ENCODE measurements at regions not wholly inside any gene's neighbourhood (a gene's known extent, or its start where the extent isn't known, plus 50 kb on each side); places are given as distances from the start of the nearest gene placed in this dataset.

DNA sequence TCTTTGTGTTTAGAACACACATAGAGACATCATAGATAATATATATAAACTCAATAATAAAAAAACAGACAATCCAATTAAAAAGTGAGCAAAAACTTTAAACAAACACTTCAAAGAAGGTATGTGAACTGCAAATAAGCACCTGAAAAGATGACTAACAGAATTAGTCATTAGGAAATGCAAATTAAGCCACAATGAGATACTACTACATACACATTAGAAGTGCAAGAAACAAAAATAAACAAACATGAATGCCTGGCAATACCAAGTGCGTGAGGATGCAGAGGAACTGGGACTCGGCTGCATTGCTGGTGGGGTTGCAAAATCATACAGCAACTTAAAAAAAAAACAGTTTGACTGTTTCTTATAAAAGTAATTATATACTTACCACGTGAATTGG, 799.0 kb downstream of the KCNJ2 start:
- no peaks in the 10 kb centered on the region for H3K4me1 ChIP-seq (ENCODE audit: control insufficient read depth, insufficient read depth, low read length)
- no peaks in the 10 kb centered on the region for H3K9me3 ChIP-seq (ENCODE audit: control insufficient read depth, low read length)
- H3K9ac ChIP-seq (ENCODE audit: low read length) = no peak overlapping the region
- no peaks in the 10 kb centered on the region for H3K36me3 ChIP-seq (ENCODE audit: control insufficient read depth, insufficient read depth, low read length)
- H3K27me3 ChIP-seq (ENCODE audit: control insufficient read depth, insufficient read depth, low read length) = no peaks in the 10 kb centered on the region
- no peak overlapping the region for H3K4me3 ChIP-seq (ENCODE audit: low read length)

DNA sequence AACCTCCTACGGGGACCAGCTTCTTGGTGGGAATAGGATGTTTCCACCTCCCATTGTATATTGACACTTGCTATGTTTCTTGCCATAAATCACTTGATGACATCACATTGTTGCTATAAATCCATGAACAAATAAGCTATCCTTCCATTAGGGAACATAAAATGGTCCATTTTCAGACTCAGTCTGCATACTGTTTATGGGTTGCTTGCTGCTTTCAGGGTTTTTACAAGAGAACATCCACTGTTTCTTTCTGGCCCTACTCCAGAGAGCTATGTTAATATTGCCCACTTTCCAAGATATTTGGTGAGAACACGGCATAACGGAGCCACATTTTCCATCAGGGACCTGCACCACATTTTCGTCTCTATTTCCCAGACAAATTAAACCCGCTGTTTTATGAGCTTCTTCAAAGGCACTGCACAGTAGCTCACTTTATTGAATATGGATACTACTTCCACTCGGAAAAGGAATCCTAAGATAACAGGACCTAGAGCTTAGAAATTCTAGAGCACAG, 800.2 kb downstream of the KCNJ2 start:
- H3K9me3 ChIP-seq (ENCODE audit: control insufficient read depth, low read length) = no peaks in the 10 kb centered on the region
- no peaks in the 10 kb centered on the region for H3K4me1 ChIP-seq (ENCODE audit: control insufficient read depth, insufficient read depth, low read length)
- no peaks in the 10 kb centered on the region for H3K36me3 ChIP-seq (ENCODE audit: control insufficient read depth, insufficient read depth, low read length)
- H3K4me3 ChIP-seq (ENCODE audit: low read length) = no peak overlapping the region
- no peak overlapping the region for H3K9ac ChIP-seq (ENCODE audit: low read length)
- no peaks in the 10 kb centered on the region for H3K27me3 ChIP-seq (ENCODE audit: control insufficient read depth, insufficient read depth, low read length)

DNA sequence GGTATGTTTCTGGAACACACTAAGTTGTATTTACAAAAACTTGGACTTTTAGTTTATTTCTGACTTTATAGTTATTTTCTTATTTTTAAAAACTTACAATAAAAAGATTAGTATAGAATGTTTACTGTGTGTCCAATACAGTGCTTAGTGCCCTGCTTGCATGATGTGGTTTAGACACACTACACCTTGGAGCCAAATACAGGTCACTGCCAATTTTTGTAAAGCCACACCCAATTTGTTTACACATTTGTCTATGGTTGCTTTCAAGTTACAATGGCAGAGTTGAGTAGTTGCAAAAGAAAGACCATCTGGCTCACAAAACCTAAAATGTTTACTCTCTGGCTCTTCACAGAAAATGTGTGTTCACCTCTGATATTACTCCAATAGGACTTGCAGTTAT, 807.1 kb downstream of the KCNJ2 start:
- Histone ChIP-seq H3K36me3 (ENCODE audit: control insufficient read depth, insufficient read depth, low read length) (no peaks in the 10 kb centered on the region), H3K27me3 (ENCODE audit: control insufficient read depth, insufficient read depth, low read length) (no peaks in the 10 kb centered on the region), H3K9me3 (ENCODE audit: control insufficient read depth, low read length) (no peaks in the 10 kb centered on the region), H3K4me1 (ENCODE audit: control insufficient read depth, insufficient read depth, low read length) (no peaks in the 10 kb centered on the region), H3K9ac (ENCODE audit: low read length) (no peak overlapping the region), H3K4me3 (ENCODE audit: low read length) (no peak overlapping the region)

DNA sequence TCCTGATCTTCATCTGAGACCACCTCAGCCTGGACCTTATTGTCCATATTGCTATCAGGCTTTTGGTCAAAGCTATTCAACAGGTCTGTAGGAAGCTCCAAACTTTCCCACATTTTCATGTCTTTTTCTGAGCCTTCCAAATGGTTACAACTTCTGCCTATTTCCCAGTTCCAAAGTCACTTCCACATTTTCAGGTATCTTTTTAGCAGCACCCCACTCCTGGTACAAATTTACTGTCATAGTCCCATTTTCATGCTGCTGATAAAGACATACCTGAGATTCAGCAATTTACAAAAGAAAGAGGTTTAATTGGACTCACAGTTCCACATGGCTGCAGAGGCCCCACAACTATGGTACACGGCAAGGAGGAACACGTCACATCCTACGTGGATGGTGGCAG, 815.5 kb downstream of the KCNJ2 start:
- Histone ChIP-seq H3K9me3 (ENCODE audit: control insufficient read depth, low read length) (no peaks in the 10 kb centered on the region), H3K4me1 (ENCODE audit: control insufficient read depth, insufficient read depth, low read length) (no peaks in the 10 kb centered on the region), H3K9ac (ENCODE audit: low read length) (no peak overlapping the region)

DNA sequence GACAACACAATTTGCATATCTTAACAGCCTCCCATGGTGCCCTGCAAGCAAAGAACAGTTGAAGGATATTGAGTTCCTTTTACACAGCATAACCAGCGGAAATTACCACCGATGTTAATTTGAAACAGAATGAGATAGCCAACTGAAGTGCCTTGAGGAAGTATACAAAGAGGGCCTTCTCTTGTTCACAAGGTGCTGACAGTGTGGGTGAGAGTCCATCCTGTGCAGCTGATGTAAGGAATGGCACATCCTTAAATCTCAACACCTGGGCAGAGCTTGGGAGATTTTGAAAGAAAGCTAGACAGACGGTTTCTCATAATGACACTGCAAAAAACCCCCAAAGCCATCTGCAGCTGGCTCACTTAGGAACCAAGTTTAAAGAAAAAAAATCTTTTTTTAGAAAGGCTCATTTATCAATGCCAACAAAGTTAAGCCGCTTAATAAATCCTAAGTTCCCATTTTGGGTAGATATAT, 818.6 kb downstream of the KCNJ2 start:
- H3K36me3 ChIP-seq (ENCODE audit: control insufficient read depth, insufficient read depth, low read length) = no peaks in the 10 kb centered on the region
- H3K4me3 ChIP-seq (ENCODE audit: low read length) = no peak overlapping the region
- H3K9me3 ChIP-seq (ENCODE audit: control insufficient read depth, low read length) = no peaks in the 10 kb centered on the region
- H3K4me1 ChIP-seq (ENCODE audit: control insufficient read depth, insufficient read depth, low read length) = no peaks in the 10 kb centered on the region
- H3K9ac ChIP-seq (ENCODE audit: low read length) = no peak overlapping the region
- H3K27me3 ChIP-seq (ENCODE audit: control insufficient read depth, insufficient read depth, low read length) = no peaks in the 10 kb centered on the region

More for the DNA sequence above, 815.5 kb downstream of the KCNJ2 start:
- Histone ChIP-seq H3K27me3 (ENCODE audit: control insufficient read depth, insufficient read depth, low read length) (no peaks in the 10 kb centered on the region), H3K4me3 (ENCODE audit: low read length) (no peak overlapping the region), H3K36me3 (ENCODE audit: control insufficient read depth, insufficient read depth, low read length) (no peaks in the 10 kb centered on the region)

DNA sequence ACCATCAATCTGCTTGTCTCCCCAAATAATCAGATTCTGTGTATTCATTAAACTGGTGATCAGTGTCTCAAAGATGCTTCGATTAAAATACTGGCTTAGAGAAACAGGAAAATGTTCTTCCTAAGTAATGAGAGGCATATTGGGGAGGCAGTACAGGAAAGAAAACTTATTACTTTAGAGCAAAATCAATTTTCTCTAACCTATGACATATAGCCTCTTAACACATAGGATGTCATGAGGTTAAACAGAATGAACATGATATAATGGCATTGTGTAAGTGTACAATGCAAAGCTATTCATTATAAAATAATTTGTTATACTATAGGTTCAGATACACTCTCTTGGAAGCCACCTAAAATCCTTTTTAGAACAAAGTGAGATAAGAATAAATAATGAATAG, 819.3 kb downstream of the KCNJ2 start:
- Histone ChIP-seq H3K9ac (ENCODE audit: low read length) (no peak overlapping the region), H3K4me1 (ENCODE audit: control insufficient read depth, insufficient read depth, low read length) (no peaks in the 10 kb centered on the region), H3K36me3 (ENCODE audit: control insufficient read depth, insufficient read depth, low read length) (no peaks in the 10 kb centered on the region), H3K27me3 (ENCODE audit: control insufficient read depth, insufficient read depth, low read length) (no peaks in the 10 kb centered on the region), H3K9me3 (ENCODE audit: control insufficient read depth, low read length) (no peaks in the 10 kb centered on the region), H3K4me3 (ENCODE audit: low read length) (no peak overlapping the region)

DNA sequence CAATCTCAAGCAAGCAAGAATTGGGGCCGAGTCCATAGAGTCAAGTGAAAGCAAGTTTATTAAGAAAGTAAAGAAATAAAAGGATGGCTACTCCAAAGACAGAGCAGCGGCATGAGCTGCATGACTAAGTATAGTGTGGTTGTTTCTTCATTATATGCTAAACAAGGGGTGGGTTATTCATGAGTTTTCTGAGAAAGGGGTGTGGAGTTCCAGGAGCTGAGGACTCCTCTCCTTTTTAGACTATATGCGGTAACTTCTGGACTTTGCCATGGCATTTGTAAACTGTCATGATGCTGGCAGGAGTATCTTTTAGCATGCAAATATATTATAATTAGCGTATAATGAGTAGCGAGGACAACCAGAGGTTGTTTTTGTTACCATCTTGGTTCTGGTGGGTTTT, 819.9 kb downstream of the KCNJ2 start:
- Histone ChIP-seq H3K9me3 (ENCODE audit: control insufficient read depth, low read length) (no peaks in the 10 kb centered on the region), H3K36me3 (ENCODE audit: control insufficient read depth, insufficient read depth, low read length) (no peaks in the 10 kb centered on the region), H3K27me3 (ENCODE audit: control insufficient read depth, insufficient read depth, low read length) (no peaks in the 10 kb centered on the region), H3K9ac (ENCODE audit: low read length) (no peak overlapping the region), H3K4me1 (ENCODE audit: control insufficient read depth, insufficient read depth, low read length) (no peaks in the 10 kb centered on the region), H3K4me3 (ENCODE audit: low read length) (no peak overlapping the region)

DNA sequence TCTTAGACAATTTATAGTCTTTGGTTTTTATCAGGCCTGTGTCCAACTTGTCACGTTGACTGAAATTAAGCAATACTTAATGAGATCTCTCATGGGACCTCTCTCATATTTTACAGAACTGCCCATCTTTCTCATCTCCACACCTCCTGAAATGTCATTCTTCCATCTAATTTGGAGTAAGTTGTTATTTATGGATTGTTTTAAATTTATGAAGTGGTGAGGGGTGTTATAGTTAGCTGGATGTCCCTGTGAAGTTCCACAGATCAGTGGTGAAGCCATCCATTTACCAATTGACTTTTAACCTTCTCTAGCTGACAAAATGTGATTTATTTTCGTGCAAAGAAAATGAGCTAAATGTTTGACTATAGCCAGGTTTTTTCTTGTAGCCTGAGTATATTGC, 824.9 kb downstream of the KCNJ2 start:
- Histone ChIP-seq H3K36me3 (ENCODE audit: control insufficient read depth, insufficient read depth, low read length) (no peaks in the 10 kb centered on the region), H3K9me3 (ENCODE audit: control insufficient read depth, low read length) (no peaks in the 10 kb centered on the region), H3K4me3 (ENCODE audit: low read length) (no peak overlapping the region), H3K27me3 (ENCODE audit: control insufficient read depth, insufficient read depth, low read length) (no peaks in the 10 kb centered on the region), H3K9ac (ENCODE audit: low read length) (no peak overlapping the region), H3K4me1 (ENCODE audit: control insufficient read depth, insufficient read depth, low read length) (no peaks in the 10 kb centered on the region)

DNA sequence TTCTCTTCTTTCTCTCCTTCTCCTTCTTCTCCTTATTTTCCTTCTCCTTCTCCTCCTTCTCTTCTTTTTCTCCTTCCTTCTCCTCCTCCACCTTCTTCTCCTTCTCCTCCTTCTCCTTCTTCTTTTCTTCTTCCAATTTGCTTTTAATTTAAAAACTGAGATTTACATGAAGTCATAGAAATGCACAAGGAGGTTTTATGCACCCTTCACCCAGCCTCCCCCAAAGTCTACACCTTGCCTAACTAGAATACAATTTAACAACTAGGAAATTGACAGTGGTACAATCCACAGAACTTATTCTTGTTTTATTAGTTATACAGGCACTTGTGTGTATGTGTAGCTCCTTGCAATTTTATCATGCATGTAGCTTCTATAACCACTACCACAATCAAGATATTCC, 826.7 kb downstream of the KCNJ2 start:
- H3K4me1 ChIP-seq (ENCODE audit: control insufficient read depth, insufficient read depth, low read length) = no peaks in the 10 kb centered on the region
- no peaks in the 10 kb centered on the region for H3K9me3 ChIP-seq (ENCODE audit: control insufficient read depth, low read length)
- H3K27me3 ChIP-seq (ENCODE audit: control insufficient read depth, insufficient read depth, low read length) = no peaks in the 10 kb centered on the region
- no peak overlapping the region for H3K4me3 ChIP-seq (ENCODE audit: low read length)
- no peaks in the 10 kb centered on the region for H3K36me3 ChIP-seq (ENCODE audit: control insufficient read depth, insufficient read depth, low read length)
- no peak overlapping the region for H3K9ac ChIP-seq (ENCODE audit: low read length)

DNA sequence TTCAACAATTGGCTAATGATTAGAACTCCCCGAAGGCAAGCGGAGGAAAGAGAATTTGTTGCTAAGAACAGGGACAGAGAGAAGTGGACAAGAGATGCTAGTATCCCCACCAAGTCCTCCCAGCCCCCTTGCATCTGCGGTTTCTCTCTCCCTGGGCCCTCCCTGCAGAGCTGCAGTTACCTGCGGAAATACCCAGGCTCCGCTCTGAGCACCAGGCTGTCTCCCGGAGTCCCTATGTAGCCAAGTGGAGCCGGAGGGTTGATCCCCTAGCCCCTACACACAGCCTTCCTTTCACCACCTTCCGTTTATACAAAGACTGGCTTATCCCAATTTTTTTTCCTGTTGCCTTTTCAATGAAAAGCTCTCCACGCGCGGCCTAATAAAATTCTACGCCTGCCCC, 834.4 kb downstream of the KCNJ2 start:
- Histone ChIP-seq H3K36me3 (ENCODE audit: control insufficient read depth, insufficient read depth, low read length) (no peaks in the 10 kb centered on the region), H3K4me3 (ENCODE audit: low read length) (no peak overlapping the region), H3K27me3 (ENCODE audit: control insufficient read depth, insufficient read depth, low read length) (no peaks in the 10 kb centered on the region), H3K4me1 (ENCODE audit: control insufficient read depth, insufficient read depth, low read length) (no peaks in the 10 kb centered on the region), H3K9ac (ENCODE audit: low read length) (no peak overlapping the region), H3K9me3 (ENCODE audit: control insufficient read depth, low read length) (no peaks in the 10 kb centered on the region)

DNA sequence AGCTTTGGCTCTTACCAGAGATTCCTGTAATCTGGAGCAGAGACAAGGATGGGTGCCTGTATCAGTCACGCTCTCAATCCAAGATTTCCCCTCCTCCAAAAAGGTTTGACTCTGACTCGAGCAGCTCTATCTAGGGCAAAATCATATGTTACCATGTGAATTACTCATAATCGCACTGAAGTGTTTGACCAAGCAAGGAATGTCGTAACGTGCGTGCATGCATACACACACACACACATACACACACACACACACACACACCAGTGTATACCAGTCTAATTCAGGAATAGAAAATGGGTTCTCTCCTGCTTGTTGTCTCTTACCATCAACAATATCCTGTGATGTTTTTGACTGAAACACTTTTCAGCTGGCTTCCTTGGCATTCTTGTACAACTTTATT, 835.1 kb downstream of the KCNJ2 start:
- H3K4me3 ChIP-seq (ENCODE audit: low read length) = no peak overlapping the region
- no peaks in the 10 kb centered on the region for H3K4me1 ChIP-seq (ENCODE audit: control insufficient read depth, insufficient read depth, low read length)
- H3K9ac ChIP-seq (ENCODE audit: low read length) = no peak overlapping the region
- H3K9me3 ChIP-seq (ENCODE audit: control insufficient read depth, low read length) = no peaks in the 10 kb centered on the region
- H3K27me3 ChIP-seq (ENCODE audit: control insufficient read depth, insufficient read depth, low read length) = no peaks in the 10 kb centered on the region
- H3K36me3 ChIP-seq (ENCODE audit: control insufficient read depth, insufficient read depth, low read length) = no peaks in the 10 kb centered on the region

DNA sequence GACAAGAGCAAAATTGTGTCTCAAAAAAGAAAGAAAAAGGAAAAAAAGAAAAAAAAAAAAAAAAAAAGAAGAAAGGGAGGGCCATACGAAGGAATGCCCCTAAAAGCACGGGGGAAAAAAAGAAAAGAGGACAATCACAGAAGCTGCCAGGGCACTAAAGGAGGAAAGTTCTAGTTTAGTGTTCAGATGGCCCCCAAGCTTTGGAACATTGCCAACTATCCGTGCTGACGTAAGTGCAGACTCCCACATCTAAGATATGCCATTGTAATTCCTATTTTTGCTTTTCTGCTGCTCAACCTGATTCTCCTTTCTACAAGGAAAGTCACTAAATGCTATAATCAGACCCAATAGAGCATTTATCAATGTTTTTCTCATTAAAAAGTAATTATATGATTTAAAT, 842.1 kb downstream of the KCNJ2 start:
- H3K9ac ChIP-seq (ENCODE audit: low read length) = no peak overlapping the region
- H3K9me3 ChIP-seq (ENCODE audit: control insufficient read depth, low read length) = no peaks in the 10 kb centered on the region
- H3K36me3 ChIP-seq (ENCODE audit: control insufficient read depth, insufficient read depth, low read length) = no peaks in the 10 kb centered on the region
- H3K4me1 ChIP-seq (ENCODE audit: control insufficient read depth, insufficient read depth, low read length) = no peaks in the 10 kb centered on the region
- H3K27me3 ChIP-seq (ENCODE audit: control insufficient read depth, insufficient read depth, low read length) = no peaks in the 10 kb centered on the region
- no peak overlapping the region for H3K4me3 ChIP-seq (ENCODE audit: low read length)

DNA sequence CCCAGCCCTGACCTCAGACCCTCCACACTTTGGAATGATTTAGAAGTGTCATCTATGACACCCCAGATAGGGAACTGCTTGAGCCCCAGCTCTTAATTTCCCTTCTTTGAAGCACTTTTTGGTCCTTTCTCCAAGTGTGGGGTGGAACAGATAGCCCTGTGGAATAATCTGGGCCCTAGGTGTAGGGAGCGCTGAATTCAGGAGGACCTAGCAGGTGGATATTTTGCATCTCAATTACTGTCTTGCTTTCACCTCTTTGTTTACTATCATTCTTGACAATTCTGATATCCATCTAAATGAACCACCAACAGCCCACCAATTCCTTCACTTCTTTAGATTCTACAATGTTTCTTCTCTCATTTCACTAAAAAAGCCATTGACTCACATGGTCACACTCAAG, 850.4 kb downstream of the KCNJ2 start:
- Histone ChIP-seq H3K9ac (ENCODE audit: low read length) (no peak overlapping the region), H3K27me3 (ENCODE audit: control insufficient read depth, insufficient read depth, low read length) (no peaks in the 10 kb centered on the region), H3K9me3 (ENCODE audit: control insufficient read depth, low read length) (no peaks in the 10 kb centered on the region), H3K4me1 (ENCODE audit: control insufficient read depth, insufficient read depth, low read length) (no peaks in the 10 kb centered on the region), H3K36me3 (ENCODE audit: control insufficient read depth, insufficient read depth, low read length) (no peaks in the 10 kb centered on the region), H3K4me3 (ENCODE audit: low read length) (no peak overlapping the region)

Measured in mucosa of stomach (tissue), 1 donor.